H1 (cell line): ENCODE measurements at regions not wholly inside any gene's neighbourhood (a gene's known extent, or its start where the extent isn't known, plus 50 kb on each side); places are given as distances from the start of the nearest gene placed in this dataset.

ENCODE experiments used
- ATF2 ChIP-seq: IDR thresholded peaks from 2 replicates; pipeline ENCODE4 v1.6.1; 2012; ENCODE audit warnings: low read length, inconsistent platforms
- CTCF ChIP-seq, 3 experiments: IDR thresholded peaks; 1 replicate in 2 of 3; 2 replicates in 1 of 3; pipeline versions ENCODE4 v1.5.1 to v1.6.1; 2011; ENCODE audit warnings: low read length in 3 of 3, mild to moderate bottlenecking in 3 of 3, inconsistent platforms in 2 of 3, low read depth in 1 of 3, moderate library complexity in 1 of 3; ENCODE audit not compliant: insufficient read depth in 1 of 3; ENCODE audit errors: control extremely low read depth in 1 of 3
- POLR2A ChIP-seq, 2 experiments: IDR thresholded peaks; 1 replicate in 1 of 2; 2 replicates in 1 of 2; pipeline ENCODE4 v1.6.1; 2011; ENCODE audit warnings: low read depth in 2 of 2, low read length in 2 of 2, mild to moderate bottlenecking in 2 of 2; ENCODE audit errors: control extremely low read depth in 1 of 2

GRCh38 chr6:27136978-27137814, 110.3 kb upstream of the PRSS16 start:
- TF ChIP-seq POLR2A (IDR thresholded peaks at IDR 0.05; ENCODE audit: control extremely low read depth in 1 of 2, low read depth in 2 of 2, low read length in 2 of 2) = no peak
- no peak for TF ChIP-seq ATF2
- TF ChIP-seq CTCF (IDR thresholded peaks at IDR 0.05; ENCODE audit: control extremely low read depth in 1 of 3, insufficient read depth in 1 of 3, low read depth in 1 of 3, low read length in 3 of 3) = no peak
